BE2C (cell line): ENCODE measurements at regions not wholly inside any gene's neighbourhood (a gene's known extent, or its start where the extent isn't known, plus 50 kb on each side); places are given as distances from the start of the nearest gene placed in this dataset.

Experiments
- DNase-seq: peaks from one replicate; pipeline ENCODE4 v3.0.0-alpha.2; 2020
- H3K27me3 ChIP-seq: fragments of 250-450 bp; sonication (Bioruptor Pico); 2 replicates; pipeline ENCODE4 v1.5.1; 2020; ENCODE audit warnings: mild to moderate bottlenecking
- H3K36me3 ChIP-seq: fragments of 250-450 bp; sonication (Bioruptor Pico); 2 replicates; pipeline ENCODE4 v1.5.1; 2020; ENCODE audit warnings: mild to moderate bottlenecking
- H3K4me1 ChIP-seq: fragments of 250-450 bp; sonication (Bioruptor Pico); 2 replicates; pipeline ENCODE4 v1.5.1; 2020
- H3K4me3 ChIP-seq: 2 replicates; pipeline ENCODE4 v1.5.1; 2011; ENCODE audit warnings: low read depth, low read length
- H3K9me3 ChIP-seq: fragments of 250-450 bp; sonication (Bioruptor Pico); 2 replicates; pipeline ENCODE4 v1.5.1; 2020
- CTCF ChIP-seq: IDR thresholded peaks from 2 replicates; pipeline ENCODE4 v1.5.1; 2012; ENCODE audit warnings: mild to moderate bottlenecking, low read depth, low read length

- no peaks in the 10 kb centered on the region for H3K27me3 ChIP-seq
- no peaks in the 10 kb centered on the region for H3K4me1 ChIP-seq
- no peaks in the 10 kb centered on the region for H3K36me3 ChIP-seq
- TF ChIP-seq CTCF = no peak
- no peak for DNase-seq
- no peak overlapping the region for H3K4me3 ChIP-seq
- H3K9me3 ChIP-seq = no peaks in the 10 kb centered on the region
Measured at GRCh38 chr1:239924741-239925350, 166.8 kb upstream of the FMN2 start.

GRCh38 chr1:239926184-239926583 lies 165.5 kb upstream of the FMN2 start:
- DNase-seq = no peak
- H3K27me3 ChIP-seq = no peaks in the 10 kb centered on the region
- H3K9me3 ChIP-seq = no peaks in the 10 kb centered on the region
- no peak for TF ChIP-seq CTCF
- no peak overlapping the region for H3K4me3 ChIP-seq
- no peaks in the 10 kb centered on the region for H3K4me1 ChIP-seq
- H3K36me3 ChIP-seq = no peaks in the 10 kb centered on the region

- no peak for DNase-seq
- no peaks in the 10 kb centered on the region for H3K27me3 ChIP-seq
- H3K4me1 ChIP-seq = no peaks in the 10 kb centered on the region
- H3K36me3 ChIP-seq = no peaks in the 10 kb centered on the region
- H3K9me3 ChIP-seq = no peaks in the 10 kb centered on the region
- H3K4me3 ChIP-seq = no peak overlapping the region
- no peak for TF ChIP-seq CTCF
Measured at GRCh38 chr1:239929317-239929716, 162.4 kb upstream of the FMN2 start.

GRCh38 chr1:239930686-239931262 lies 160.9 kb upstream of the FMN2 start:
- Histone ChIP-seq H3K27me3 (no peaks in the 10 kb centered on the region), H3K4me3 (no peak overlapping the region), H3K36me3 (no peaks in the 10 kb centered on the region), H3K9me3 (no peaks in the 10 kb centered on the region), H3K4me1 (no peaks in the 10 kb centered on the region)
- DNase-seq = no peak
- no peak for TF ChIP-seq CTCF

GRCh38 chr1:239931341-239931740 lies 160.3 kb upstream of the FMN2 start:
- DNase-seq = no peak
- H3K4me1 ChIP-seq = no peaks in the 10 kb centered on the region
- no peak for TF ChIP-seq CTCF

GRCh38 chr1:239939602-239940001 lies 152.1 kb upstream of the FMN2 start:
- no peaks in the 10 kb centered on the region for H3K4me1 ChIP-seq
- no peaks in the 10 kb centered on the region for H3K36me3 ChIP-seq
- no peak overlapping the region for H3K4me3 ChIP-seq
- no peak for DNase-seq
- no peaks in the 10 kb centered on the region for H3K27me3 ChIP-seq
- H3K9me3 ChIP-seq = peaks cover 2% of the 10 kb centered on the region; the same call in 1 of the 2 replicates
- no peak for TF ChIP-seq CTCF

More at GRCh38 chr1:239931341-239931740, 160.3 kb upstream of the FMN2 start:
- H3K4me3 ChIP-seq = no peak overlapping the region
- H3K9me3 ChIP-seq = no peaks in the 10 kb centered on the region
- H3K27me3 ChIP-seq = no peaks in the 10 kb centered on the region
- no peaks in the 10 kb centered on the region for H3K36me3 ChIP-seq
